ENCODE measurements at regions not wholly inside any gene's neighbourhood (a gene's known extent, or its start where the extent isn't known, plus 50 kb on each side); places are given as distances from the start of the nearest gene placed in this dataset.

- no peak overlapping the region for H3K4me3 ChIP-seq (ENCODE audit: low read length)
- no peak for DNase-seq (ENCODE audit: low read depth)
- no peak for TF ChIP-seq CTCF (conservative IDR thresholded peaks at IDR 0.05; ENCODE audit: low read depth, low read length)
These were observed 141.6 kb downstream of the RXFP2 start for GRCh38 chr13:31880851-31881494.

GRCh38 chr13:31881495-31881882 is 142.2 kb downstream of the RXFP2 start:
- no peak for DNase-seq (ENCODE audit: low read depth)
- no peak for TF ChIP-seq CTCF (conservative IDR thresholded peaks at IDR 0.05; ENCODE audit: low read depth, low read length)
- no peak overlapping the region for H3K4me3 ChIP-seq (ENCODE audit: low read length)

- TF ChIP-seq CTCF (conservative IDR thresholded peaks at IDR 0.05; ENCODE audit: low read depth, low read length): no peak
- DNase-seq (ENCODE audit: low read depth): no peak
- no peak overlapping the region for H3K4me3 ChIP-seq (ENCODE audit: low read length)
These were observed 143.5 kb downstream of the RXFP2 start for GRCh38 chr13:31882794-31883193.

- DNase-seq (ENCODE audit: low read depth): no peak
- TF ChIP-seq CTCF (conservative IDR thresholded peaks at IDR 0.05; ENCODE audit: low read depth, low read length): no peak
These were observed 145.2 kb downstream of the RXFP2 start for GRCh38 chr13:31884556-31884955.

GRCh38 chr13:31885994-31886393 is 145.6 kb upstream of the FRY start:
- H3K4me3 ChIP-seq (ENCODE audit: low read length): no peak overlapping the region
- no peak for TF ChIP-seq CTCF (conservative IDR thresholded peaks at IDR 0.05; ENCODE audit: low read depth, low read length)
- DNase-seq (ENCODE audit: low read depth): no peak

More at GRCh38 chr13:31884556-31884955, 145.2 kb downstream of the RXFP2 start:
- H3K4me3 ChIP-seq (ENCODE audit: low read length): no peak overlapping the region

GRCh38 chr13:31887286-31887685 is 144.3 kb upstream of the FRY start:
- no peak overlapping the region for H3K4me3 ChIP-seq (ENCODE audit: low read length)
- no peak for DNase-seq (ENCODE audit: low read depth)
- TF ChIP-seq CTCF (conservative IDR thresholded peaks at IDR 0.05; ENCODE audit: low read depth, low read length): no peak

GRCh38 chr13:31890946-31891345 is 140.6 kb upstream of the FRY start:
- no peak overlapping the region for H3K4me3 ChIP-seq (ENCODE audit: low read length)
- TF ChIP-seq CTCF (conservative IDR thresholded peaks at IDR 0.05; ENCODE audit: low read depth, low read length): no peak
- DNase-seq (ENCODE audit: low read depth): no peak
